Fibroblast of pulmonary artery (primary cell): ENCODE measurements at regions not wholly inside any gene's neighbourhood (a gene's known extent, or its start where the extent isn't known, plus 50 kb on each side); places are given as distances from the start of the nearest gene placed in this dataset.

Experiments used
- DNase-seq: peaks from one replicate; pipeline ENCODE4 v3.0.0-alpha.2; 2010; ENCODE audit warnings: low read depth
- H3K4me3 ChIP-seq: replicated peaks from 2 replicates; pipeline ENCODE4 v1.5.1; 2011; ENCODE audit warnings: low read depth, mild to moderate bottlenecking, control low read depth, low read length, moderate library complexity
- CTCF ChIP-seq: IDR thresholded peaks from 2 replicates; pipeline ENCODE4 v1.5.1; 2011; ENCODE audit warnings: mild to moderate bottlenecking, control low read depth, low read length, inconsistent platforms; ENCODE audit errors: missing control alignments

GRCh38 chr14:53879022-53879686 lies 77.5 kb downstream of the BMP4 start:
- no peak overlapping the region for H3K4me3 ChIP-seq
- TF ChIP-seq CTCF = no peak

GRCh38 chr14:53875324-53875897 lies 81.2 kb downstream of the BMP4 start:
- peak; percentile 10 for DNase-seq
- H3K4me3 ChIP-seq = no peak overlapping the region
- TF ChIP-seq CTCF = no peak

More at GRCh38 chr14:53879022-53879686, 77.5 kb downstream of the BMP4 start:
- no peak for DNase-seq

GRCh38 chr14:53874704-53875103 lies 81.9 kb downstream of the BMP4 start:
- no peak for TF ChIP-seq CTCF
- H3K4me3 ChIP-seq = no peak overlapping the region
- DNase-seq = peak; percentile 26

GRCh38 chr14:53872681-53873089 lies 83.9 kb downstream of the BMP4 start:
- DNase-seq = peak; percentile 39
- no peak overlapping the region for H3K4me3 ChIP-seq
- no peak for TF ChIP-seq CTCF

GRCh38 chr14:53871951-53872350 lies 84.7 kb downstream of the BMP4 start:
- no peak for DNase-seq
- H3K4me3 ChIP-seq = no peak overlapping the region
- TF ChIP-seq CTCF = no peak

- H3K4me3 ChIP-seq = no peak overlapping the region
- TF ChIP-seq CTCF = no peak
- DNase-seq = no peak
These were observed 85.6 kb downstream of the BMP4 start for GRCh38 chr14:53871011-53871410.

- DNase-seq = peak; percentile 7
- no peak for TF ChIP-seq CTCF
These were observed 90.9 kb downstream of the BMP4 start for GRCh38 chr14:53865711-53866110.

More at GRCh38 chr14:53865711-53866110, 90.9 kb downstream of the BMP4 start:
- no peak overlapping the region for H3K4me3 ChIP-seq
